ENCODE measurements at regions not wholly inside any gene's neighbourhood (a gene's known extent, or its start where the extent isn't known, plus 50 kb on each side); places are given as distances from the start of the nearest gene placed in this dataset.

GRCh38 chr11:23278121-23278520 is 417.8 kb upstream of the CCDC179 start:
- no peaks in the 10 kb centered on the region for H3K4me1 ChIP-seq
- no peaks in the 10 kb centered on the region for H3F3A ChIP-seq (ENCODE audit: low read depth)
- no peak overlapping the region for H3K4me3 ChIP-seq
- H3K9me3 ChIP-seq (ENCODE audit: low read depth), result no peaks in the 10 kb centered on the region
- no peaks in the 10 kb centered on the region for H3K79me2 ChIP-seq (ENCODE audit: low read depth)
- H4K20me1 ChIP-seq (ENCODE audit: low read depth), result no peaks in the 10 kb centered on the region
- no peaks in the 10 kb centered on the region for H3K36me3 ChIP-seq
- Mint-ChIP-seq H3K9me3 (no peaks in the 10 kb centered on the region), H3K27ac (no peak overlapping the region), H3K4me3 (no peak overlapping the region), H3K4me1 (no peaks in the 10 kb centered on the region), H3K36me3 (no peaks in the 10 kb centered on the region), H3K27me3 (ENCODE audit: insufficient read depth, low read depth) (no peaks in the 10 kb centered on the region)
- H3K27me3 ChIP-seq, result no peaks in the 10 kb centered on the region
- DNase-seq (ENCODE audit: low spot score), result no peak
- TF ChIP-seq EZH2phosphoT487 (IDR thresholded peaks at IDR 0.05), result no peak
- no peak for TF ChIP-seq EZH2 (IDR thresholded peaks at IDR 0.05)
- no peak for TF ChIP-seq CTCF (IDR thresholded peaks at IDR 0.05)
- peak overlapping the region; percentile 11 for H2AFZ ChIP-seq (replicated peaks)
- H3K4me2 ChIP-seq, result no peak overlapping the region
- no peak overlapping the region for H3K27ac ChIP-seq
- no peak overlapping the region for H3K9ac ChIP-seq

- Histone ChIP-seq H3K4me2 (no peak overlapping the region), H3K9me3 (ENCODE audit: low read depth) (no peaks in the 10 kb centered on the region), H3K27ac (no peak overlapping the region), H4K20me1 (ENCODE audit: low read depth) (no peaks in the 10 kb centered on the region), H3K4me3 (no peak overlapping the region), H3K9ac (no peak overlapping the region), H2AFZ (replicated peaks) (no peak overlapping the region), H3K36me3 (no peaks in the 10 kb centered on the region), H3K4me1 (no peaks in the 10 kb centered on the region), H3K27me3 (no peaks in the 10 kb centered on the region), H3F3A (ENCODE audit: low read depth) (no peaks in the 10 kb centered on the region), H3K79me2 (ENCODE audit: low read depth) (no peaks in the 10 kb centered on the region)
- Mint-ChIP-seq H3K36me3 (no peaks in the 10 kb centered on the region), H3K4me3 (no peak overlapping the region), H3K4me1 (peaks cover 3% of the 10 kb centered on the region), H3K27me3 (ENCODE audit: insufficient read depth, low read depth) (no peaks in the 10 kb centered on the region), H3K27ac (no peak overlapping the region), H3K9me3 (no peaks in the 10 kb centered on the region)
- TF ChIP-seq EZH2 (IDR thresholded peaks at IDR 0.05) (no peak), CTCF (IDR thresholded peaks at IDR 0.05) (no peak), EZH2phosphoT487 (IDR thresholded peaks at IDR 0.05) (no peak)
- DNase-seq (ENCODE audit: low spot score), result no peak
Measured at GRCh38 chr11:23280088-23280487, 419.8 kb upstream of the CCDC179 start.

- no peaks in the 10 kb centered on the region for H3K9me3 Mint-ChIP-seq
Measured at GRCh38 chr11:23283666-23284065, 423.4 kb upstream of the CCDC179 start.

More at GRCh38 chr11:23283666-23284065, 423.4 kb upstream of the CCDC179 start:
- no peaks in the 10 kb centered on the region for H3K79me2 ChIP-seq (ENCODE audit: low read depth)
- peaks cover 2% of the 10 kb centered on the region for H3K27me3 Mint-ChIP-seq (ENCODE audit: insufficient read depth, low read depth)
- no peak overlapping the region for H3K9ac ChIP-seq
- no peak for DNase-seq (ENCODE audit: low spot score)
- H3K9me3 ChIP-seq (ENCODE audit: low read depth), result no peaks in the 10 kb centered on the region
- H3K27me3 ChIP-seq, result no peaks in the 10 kb centered on the region
- H3K4me1 Mint-ChIP-seq, result peaks cover 3% of the 10 kb centered on the region
- no peaks in the 10 kb centered on the region for H3K36me3 ChIP-seq
- H3K27ac ChIP-seq, result no peak overlapping the region
- H3K36me3 Mint-ChIP-seq, result no peaks in the 10 kb centered on the region
- no peak for TF ChIP-seq EZH2 (IDR thresholded peaks at IDR 0.05)
- TF ChIP-seq EZH2phosphoT487 (IDR thresholded peaks at IDR 0.05), result no peak
- no peak for TF ChIP-seq CTCF (IDR thresholded peaks at IDR 0.05)
- H3K4me1 ChIP-seq, result no peaks in the 10 kb centered on the region
- no peak overlapping the region for H3K4me3 Mint-ChIP-seq
- H3K4me2 ChIP-seq, result no peak overlapping the region
- H2AFZ ChIP-seq (replicated peaks), result no peak overlapping the region
- no peak overlapping the region for H3K27ac Mint-ChIP-seq
- no peaks in the 10 kb centered on the region for H3F3A ChIP-seq (ENCODE audit: low read depth)
- H3K4me3 ChIP-seq, result no peak overlapping the region
- no peaks in the 10 kb centered on the region for H4K20me1 ChIP-seq (ENCODE audit: low read depth)

Data from neural progenitor cell (in vitro differentiated cells).